GM12878 (cell line): ENCODE measurements at regions not wholly inside any gene's neighbourhood (a gene's known extent, or its start where the extent isn't known, plus 50 kb on each side); places are given as distances from the start of the nearest gene placed in this dataset.

Experiments
- ATAC-seq: fragments of 200-7000 bp; cut with Tn5 transposase; 3 replicates; pipeline ENCODE4 v1.9.1; 2020; ENCODE audit warnings: mild to moderate bottlenecking, moderate library complexity
- BruUV-seq: library from RNA; stranded (reverse); fragments of 400-500 nt; replicated peaks from 2 replicates; lab custom pipeline; 2021; lab: Mats Ljungman, UMichigan
- CTCF ChIA-PET: fragments of 300-600 bp; sonication (Branson Sonifier 250); formaldehyde crosslinking; extraction: SDS; loops from one replicate; lab custom pipeline; 2021; ENCODE audit warnings: inconsistent platforms; lab: Yijun Ruan, JAX
- POLR2A ChIA-PET: fragments of 350-600 bp; formaldehyde crosslinking; extraction: SDS; loops from one replicate; lab custom pipeline; 2021; ENCODE audit warnings: inconsistent platforms; lab: Charles Lee
- RAD21 ChIA-PET: fragments of 300-600 bp; sonication (Branson Sonifier 250); formaldehyde crosslinking; loops from one replicate; lab custom pipeline; 2023; ENCODE audit warnings: antibody characterized with exemption; ENCODE audit not compliant: unreplicated experiment; lab: Charles Lee
- SMC1A ChIA-PET: fragments of 300-600 bp; sonication (Branson Sonifier 250); formaldehyde crosslinking; loops from one replicate; lab custom pipeline; 2023; ENCODE audit not compliant: unreplicated experiment, uncharacterized antibody; lab: Charles Lee
- DNase-seq: peaks from one replicate; pipeline ENCODE4 v3.0.0-alpha.2; 2011; ENCODE audit warnings: low read depth, low spot score
- FAIRE-seq: peaks from 3 replicates; lab custom pipeline; 2011; peaks lifted over from hg19 to GRCh38; lab: Jason Lieb, UNC
- H2AFZ ChIP-seq: 2 replicates; pipeline ENCODE4 v1.6.0; 2011; ENCODE audit warnings: low read depth, low read length, control low read depth; ENCODE audit not compliant: control insufficient read depth
- H3K27ac ChIP-seq: 2 replicates; pipeline ENCODE4 v1.5.1; 2011; ENCODE audit warnings: control low read depth; ENCODE audit not compliant: control insufficient read depth, insufficient read depth
- H3K27me3 ChIP-seq, 2 experiments: replicated peaks in 1 of 2; 2 replicates each; pipeline versions ENCODE4 v1.6.0 to v1.6.1; 2011; ENCODE audit warnings: low read length in 1 of 2; ENCODE audit not compliant: control insufficient read depth in 2 of 2, insufficient read depth in 2 of 2
- H3K36me3 ChIP-seq, 2 experiments: 2 replicates each; pipeline ENCODE4 v1.5.1; 2011; ENCODE audit warnings: low read length in 1 of 2; ENCODE audit not compliant: control insufficient read depth in 2 of 2, insufficient read depth in 2 of 2
- H3K4me1 ChIP-seq: 2 replicates; pipeline ENCODE4 v1.6.1; 2011; ENCODE audit warnings: mild to moderate bottlenecking, low read length, moderate library complexity, mixed read lengths; ENCODE audit not compliant: control insufficient read depth, insufficient read depth
- H3K4me2 ChIP-seq: 2 replicates; pipeline ENCODE4 v1.6.0; 2011; ENCODE audit warnings: control low read depth; ENCODE audit not compliant: control insufficient read depth, insufficient read depth
- H3K4me3 ChIP-seq: fragments of 200-600 bp; sonication (generic); 2 replicates; pipeline ENCODE4 v1.5.1; 2016
- H3K79me2 ChIP-seq: 2 replicates; pipeline ENCODE4 v1.6.0; 2011; ENCODE audit warnings: low read length; ENCODE audit not compliant: control insufficient read depth, insufficient read depth
- H3K9ac ChIP-seq: 2 replicates; pipeline ENCODE4 v1.8.0; 2011; ENCODE audit warnings: low read length, control low read depth, mixed read lengths; ENCODE audit not compliant: control insufficient read depth, insufficient read depth
- H3K9me3 ChIP-seq: replicated peaks from 3 replicates; pipeline ENCODE4 v1.5.1; 2011; ENCODE audit warnings: mild to moderate bottlenecking, low read length; ENCODE audit not compliant: control insufficient read depth, insufficient read depth
- H4K20me1 ChIP-seq: 2 replicates; pipeline ENCODE4 v1.6.0; 2011; ENCODE audit not compliant: control insufficient read depth, insufficient read depth
- BCL3 ChIP-seq: IDR thresholded peaks from 2 replicates; pipeline ENCODE4 v1.6.1; 2011; ENCODE audit warnings: borderline replicate concordance, low read depth, mild to moderate bottlenecking, moderate library complexity, low read length; ENCODE audit not compliant: insufficient read depth, poor library complexity, severe bottlenecking
- CHD2 ChIP-seq: IDR thresholded peaks from 2 replicates; pipeline ENCODE4 v1.6.1; 2011; ENCODE audit warnings: low read depth, low read length, improper control_type of control experiment, borderline replicate concordance
- E2F4 ChIP-seq: IDR thresholded peaks from 2 replicates; pipeline ENCODE4 v1.6.1; 2012; ENCODE audit warnings: low read depth, low read length, improper control_type of control experiment
- RB1 ChIP-seq: fragments of 450-650 bp; formaldehyde crosslinking; IDR thresholded peaks from 2 replicates; pipeline ENCODE4 v1.6.1; 2017; ENCODE audit warnings: mild to moderate bottlenecking, borderline replicate concordance
- TCF3 ChIP-seq: IDR thresholded peaks from 2 replicates; pipeline ENCODE4 v1.6.1; 2012; ENCODE audit warnings: low read depth, mild to moderate bottlenecking, low read length, borderline replicate concordance; ENCODE audit not compliant: insufficient read depth
- WGBS: methylation state at CpG from one replicate; pipeline ENCODE4 v1.1.6; 2016; ENCODE audit warnings: low lambda C conversion rate; ENCODE audit not compliant: insufficient replicate concordance, insufficient coverage; ENCODE audit errors: missing lambda C conversion rate; 5-methylcytosine and 5-hydroxymethylcytosine counted together
- in situ Hi-C: fragments of 300-500 bp; cut with MboI; formaldehyde crosslinking; loops from 9 replicates; pipeline ENCODE4 v1.14.3; 2018; ENCODE audit warnings: mixed read lengths
- intact Hi-C: fragments of 100-400 bp; cut with micrococcal nuclease; formaldehyde crosslinking; loops from one replicate; pipeline ENCODE4 v1.14.2; 2022; ENCODE audit not compliant: unreplicated experiment

GRCh38 chr2:150339282-150339681 is 148.2 kb downstream of the RND3 start:
- TF ChIP-seq TCF3 (no peak), CHD2 (no peak), E2F4 (no peak), RB1 (no peak), BCL3 (no peak)
- DNase-seq (no peak), ATAC-seq (no peak), FAIRE-seq (no peak)
- H3K9me3 ChIP-seq: no peaks in the 10 kb centered on the region
- H3K27me3 ChIP-seq: no peaks in the 10 kb centered on the region
- CTCF ChIA-PET: interaction anchor here (1.2 kb wide), 1 partner anchor 16 kb away, joined by 4 read pairs; no protein-coding TSS in a partner anchor
- intact Hi-C loops (no loop called here), in situ Hi-C loops (no loop called here)
- SMC1A ChIA-PET: interaction anchor here (0.7 kb wide), 1 partner anchor 7 kb away, joined by 4 read pairs; no protein-coding TSS in a partner anchor
- 0% methylated on average over 1 of the region's 1 CpG for WGBS
- no TSS peak for BruUV-seq
- POLR2A ChIA-PET: no interaction called here
- no peaks in the 10 kb centered on the region for H3K36me3 ChIP-seq
- RAD21 ChIA-PET: no interaction called here
- no peak overlapping the region for H3K27ac ChIP-seq
- H3K4me1 ChIP-seq: no peaks in the 10 kb centered on the region
- H2AFZ ChIP-seq: no peak overlapping the region
- no peak overlapping the region for H3K9ac ChIP-seq
- no peak overlapping the region for H3K4me3 ChIP-seq
- no peak overlapping the region for H3K4me2 ChIP-seq
- H3K79me2 ChIP-seq: no peaks in the 10 kb centered on the region
- no peaks in the 10 kb centered on the region for H4K20me1 ChIP-seq
